Fibroblast of peridontal ligament (primary cell): ENCODE measurements at regions not wholly inside any gene's neighbourhood (a gene's known extent, or its start where the extent isn't known, plus 50 kb on each side); places are given as distances from the start of the nearest gene placed in this dataset.

Experiments
- DNase-seq: peaks from one replicate; pipeline ENCODE4 v3.0.0-alpha.2; 2010; ENCODE audit errors: extremely low read depth

DNA sequence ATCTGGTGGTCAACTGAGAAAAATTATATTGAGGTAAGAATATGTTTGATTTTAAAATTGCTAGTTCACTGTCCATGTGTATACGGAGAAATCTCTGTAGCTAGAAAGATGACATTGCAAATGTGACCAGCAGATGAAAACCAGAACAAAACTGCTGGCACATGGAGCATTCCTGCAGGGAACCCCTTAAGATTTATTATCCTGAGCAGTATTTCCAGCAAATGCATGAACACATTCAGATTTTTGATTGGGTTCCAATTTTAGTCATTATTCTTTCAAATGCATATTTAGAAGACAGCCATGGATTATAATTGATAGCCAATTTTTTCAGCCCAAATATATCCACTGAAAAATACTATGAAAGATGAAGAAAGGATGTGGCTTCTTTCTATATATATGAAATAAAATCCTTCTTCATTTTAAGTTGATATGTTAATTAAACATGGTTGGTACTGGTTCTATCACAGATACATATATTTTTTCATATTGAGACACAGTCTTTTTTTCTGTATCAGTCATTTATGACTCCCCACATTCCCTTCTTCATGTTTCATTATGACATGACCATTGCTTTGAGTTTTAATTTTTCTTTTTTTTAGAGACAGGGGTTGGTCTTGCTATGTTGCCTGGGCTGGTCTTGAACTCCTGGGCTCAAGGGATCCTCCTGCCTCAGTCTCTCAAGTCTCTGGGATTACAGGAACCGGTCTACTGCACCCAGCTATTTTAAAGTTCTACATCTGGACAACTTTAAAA, 376.5 kb downstream of the KLF12 start:
- no peak for DNase-seq

DNA sequence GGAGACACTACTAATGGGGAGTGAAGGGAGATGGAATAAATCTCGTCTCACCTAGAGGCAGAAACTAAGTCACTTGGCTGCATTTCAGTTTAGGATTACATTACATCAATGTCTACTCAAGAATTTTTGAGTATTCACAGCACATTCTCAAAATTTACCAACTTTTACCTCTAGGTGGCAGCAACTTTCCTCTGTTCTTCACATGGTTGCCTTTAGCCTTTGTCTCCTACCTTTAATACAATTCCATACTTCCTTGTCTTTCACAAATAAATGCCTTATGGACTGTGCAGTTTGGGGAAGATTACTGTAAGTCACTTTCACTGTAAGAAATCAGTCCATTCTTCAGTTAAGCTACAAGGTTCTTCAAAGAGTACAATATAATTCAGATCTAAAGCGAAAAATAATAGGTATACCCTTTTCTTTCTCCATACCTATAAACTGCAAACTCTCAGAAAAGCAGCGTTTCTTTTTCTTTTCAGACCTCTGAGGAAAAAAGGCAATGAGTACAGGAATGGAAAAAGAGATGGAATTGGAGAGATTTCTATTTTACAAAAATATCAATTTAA, 379.4 kb downstream of the KLF12 start:
- DNase-seq: peak; percentile 86

- no peak for DNase-seq
These were observed 380.0 kb downstream of the KLF12 start for GRCh38 chr13:73754241-73754640.

- DNase-seq: no peak
These were observed 382.9 kb downstream of the KLF12 start for GRCh38 chr13:73751290-73751689.

DNA sequence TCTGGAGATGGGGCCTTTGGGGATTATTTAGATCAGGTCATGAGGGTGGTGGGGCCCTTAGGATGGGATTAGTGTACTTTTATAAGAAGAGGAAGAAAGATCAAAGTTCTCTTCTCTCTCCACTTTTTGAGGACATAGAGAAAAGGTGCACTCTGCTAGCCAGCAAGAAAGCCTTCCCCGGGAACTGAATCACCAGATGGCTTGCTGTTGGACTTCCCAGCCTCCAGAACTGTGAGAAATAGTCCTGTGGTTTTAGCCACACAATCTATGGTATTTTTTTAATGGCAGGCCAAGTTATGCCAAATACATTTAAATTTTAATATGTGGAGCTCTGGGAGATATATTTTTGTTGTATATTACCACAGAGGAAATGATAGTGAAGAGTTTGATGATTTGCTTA, 385.8 kb downstream of the KLF12 start:
- DNase-seq: no peak

DNA sequence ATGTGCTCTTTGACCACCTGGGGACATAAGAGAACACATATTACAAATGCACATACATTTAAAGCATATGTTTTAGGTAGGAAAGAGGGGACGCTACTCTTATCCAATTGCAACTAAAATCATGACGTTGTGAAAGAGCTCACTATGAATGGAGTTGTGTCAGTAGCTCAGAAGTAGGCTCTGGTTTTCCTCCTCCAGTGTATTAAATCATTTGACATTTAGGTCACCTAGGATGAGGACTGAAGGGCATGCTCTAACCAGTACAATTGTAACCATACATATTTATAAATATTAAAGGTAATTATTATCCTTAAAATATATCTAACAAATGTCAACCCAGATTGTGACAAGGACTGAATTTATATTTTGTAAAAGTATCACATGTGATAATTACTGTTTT, 389.0 kb downstream of the KLF12 start:
- DNase-seq: no peak

DNA sequence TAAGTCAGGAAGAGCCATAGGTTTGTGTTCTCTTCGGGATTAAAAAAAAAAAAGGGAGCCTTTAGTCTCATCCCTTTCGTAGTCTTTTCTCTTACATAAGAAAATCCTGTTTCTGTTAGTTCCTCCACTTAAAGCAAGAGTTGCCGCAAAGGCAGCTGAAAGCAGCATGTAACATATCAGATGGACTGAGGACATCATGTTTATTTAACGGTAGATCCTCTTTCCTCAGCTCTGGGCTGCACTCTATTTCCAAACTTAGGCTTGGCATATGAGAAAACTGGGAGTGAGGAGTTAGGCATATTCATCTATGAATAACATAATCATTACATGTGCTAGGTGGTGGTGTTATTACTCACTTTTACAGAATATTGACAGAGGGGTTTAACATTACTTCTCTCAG, 391.2 kb downstream of the KLF12 start:
- no peak for DNase-seq

GRCh38 chr13:73741742-73742141, 392.5 kb downstream of the KLF12 start:
- no peak for DNase-seq

GRCh38 chr13:73741111-73741510, 393.1 kb downstream of the KLF12 start:
- peak; percentile 33 for DNase-seq

DNA sequence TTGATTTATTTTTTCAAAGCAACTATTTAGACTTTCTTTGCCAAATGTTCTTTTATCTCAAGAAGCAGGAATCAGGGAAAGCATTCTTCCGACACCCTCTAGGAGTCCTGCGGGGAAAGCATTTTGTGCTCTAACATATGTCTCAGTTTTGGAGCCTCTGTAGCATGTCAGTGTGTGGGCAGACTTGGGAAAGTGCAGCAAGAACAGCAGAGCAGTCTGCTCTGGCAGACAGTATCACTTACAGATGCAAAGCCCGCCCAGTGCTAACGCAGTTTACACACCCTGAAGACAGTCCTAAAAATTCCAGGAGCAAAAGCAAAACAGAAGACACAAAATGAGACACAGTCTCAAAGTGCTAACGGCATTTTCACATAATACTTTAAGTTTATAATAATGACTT, 393.5 kb downstream of the KLF12 start:
- peak; percentile 59 for DNase-seq

- no peak for DNase-seq
These were observed 394.8 kb downstream of the KLF12 start for GRCh38 chr13:73739394-73739793.

- DNase-seq: peak; percentile 29
These were observed 395.6 kb downstream of the KLF12 start for GRCh38 chr13:73738626-73739025.

DNA sequence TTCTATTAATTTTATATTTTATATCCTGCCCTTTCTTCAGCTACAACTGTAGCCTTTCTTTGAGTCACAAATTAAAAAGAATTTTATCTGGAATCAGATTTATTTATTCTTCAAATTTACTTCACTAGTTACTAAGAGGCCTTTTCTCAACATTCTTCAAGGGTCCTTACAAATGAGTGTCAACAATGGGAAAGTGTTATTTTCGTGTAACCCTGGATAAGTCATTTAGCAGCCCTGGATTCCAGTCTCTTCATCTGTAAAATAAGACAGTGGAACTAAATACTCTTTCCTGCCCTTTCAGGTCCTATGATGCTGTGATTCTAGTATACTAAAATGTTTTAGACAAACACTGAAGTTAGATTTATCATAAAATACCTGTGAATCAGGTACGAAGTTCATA, 397.0 kb downstream of the KLF12 start:
- DNase-seq: no peak

GRCh38 chr13:73733706-73734105, 400.5 kb downstream of the KLF12 start:
- DNase-seq: no peak

GRCh38 chr13:73732350-73732749, 401.9 kb downstream of the KLF12 start:
- no peak for DNase-seq

- no peak for DNase-seq
These were observed 402.6 kb downstream of the KLF12 start for GRCh38 chr13:73731564-73731963.

- no peak for DNase-seq
These were observed 404.2 kb downstream of the KLF12 start for GRCh38 chr13:73730014-73730413.

- no peak for DNase-seq
These were observed 405.2 kb downstream of the KLF12 start for GRCh38 chr13:73729046-73729445.

DNA sequence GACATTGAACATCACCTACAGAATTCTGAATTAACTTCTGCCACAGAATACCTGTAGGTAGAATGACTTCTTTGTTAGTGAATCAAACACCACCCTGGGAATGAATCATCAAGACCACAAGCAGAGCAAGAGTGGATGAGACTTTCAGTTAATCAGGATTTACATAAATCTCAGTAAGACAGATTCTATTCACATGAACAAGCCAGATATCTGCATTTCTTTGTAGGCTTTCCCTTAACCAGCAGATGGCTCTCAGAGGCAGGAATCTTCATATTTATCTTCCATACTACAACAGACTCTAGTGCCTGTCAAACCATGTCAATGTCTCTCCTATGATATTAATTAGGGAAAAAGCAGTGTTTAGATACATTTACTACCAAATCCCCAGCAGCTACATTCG, 412.1 kb downstream of the KLF12 start:
- peak; percentile 64 for DNase-seq

DNA sequence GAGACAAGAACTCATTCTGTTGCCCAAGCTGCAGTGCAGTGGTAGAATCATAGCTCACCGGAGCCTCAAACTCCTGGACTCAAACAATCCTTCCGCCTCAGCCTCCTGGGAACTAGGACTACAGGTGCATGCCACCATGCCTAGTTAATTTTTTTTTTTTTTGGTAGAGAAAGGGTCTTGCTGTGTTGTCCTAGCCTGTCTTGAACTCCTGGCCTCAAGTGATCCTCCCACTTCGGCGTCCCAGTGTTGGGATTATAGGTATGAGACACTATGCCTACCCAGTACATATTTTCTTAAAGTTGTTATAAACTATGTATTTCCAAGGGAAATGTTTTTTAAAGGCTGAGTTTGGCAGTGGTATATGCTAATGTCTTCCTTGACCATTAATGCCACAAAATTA, 412.6 kb downstream of the KLF12 start:
- DNase-seq: no peak

DNA sequence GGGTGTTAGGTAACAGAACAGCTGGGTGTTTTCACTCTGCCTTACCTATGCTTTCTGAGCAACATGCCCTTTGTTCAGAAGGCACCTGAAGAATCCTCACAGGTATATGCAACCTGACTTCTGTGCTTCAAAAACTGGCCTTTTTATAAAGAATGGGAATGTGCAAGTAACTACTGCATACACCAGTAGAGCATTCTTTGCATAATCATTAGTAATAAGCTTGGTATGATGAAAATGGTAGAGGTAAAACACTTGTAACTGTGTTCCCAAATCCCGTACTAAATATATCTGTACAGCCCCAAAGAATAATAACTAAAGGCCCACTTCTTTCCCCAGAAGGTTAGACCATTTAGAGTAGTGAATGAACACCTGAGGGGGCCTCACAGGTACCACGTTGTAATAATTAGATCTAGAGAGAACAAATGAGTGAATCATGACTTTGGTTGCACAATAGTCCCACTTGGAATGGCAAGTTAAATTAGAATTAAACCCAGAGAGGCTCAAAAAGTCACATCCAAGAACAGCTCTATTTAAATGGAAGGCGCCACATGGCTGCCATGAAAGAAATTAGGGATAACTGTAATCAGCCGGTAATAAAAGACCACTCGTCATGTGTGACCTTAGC, 413.9 kb downstream of the KLF12 start:
- no peak for DNase-seq

DNA sequence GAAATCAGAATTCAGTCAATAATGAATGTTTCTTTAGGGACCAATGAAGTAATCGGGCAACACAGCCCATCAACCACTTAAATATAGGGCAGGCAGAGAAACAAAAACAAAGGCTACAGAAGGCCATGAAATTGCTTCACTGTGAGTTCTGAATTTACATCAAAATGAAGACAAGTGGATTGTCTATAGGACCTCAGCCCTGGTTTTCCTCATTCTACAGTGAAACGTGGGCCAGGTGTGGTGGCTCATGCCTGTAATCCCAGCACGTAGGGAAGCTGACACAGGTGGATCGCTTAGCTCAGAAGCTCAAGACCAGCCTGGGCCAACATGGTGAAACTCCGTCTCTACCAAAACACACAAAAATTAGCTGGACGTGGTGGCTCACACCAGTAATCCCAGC, 416.0 kb downstream of the KLF12 start:
- no peak for DNase-seq

DNA sequence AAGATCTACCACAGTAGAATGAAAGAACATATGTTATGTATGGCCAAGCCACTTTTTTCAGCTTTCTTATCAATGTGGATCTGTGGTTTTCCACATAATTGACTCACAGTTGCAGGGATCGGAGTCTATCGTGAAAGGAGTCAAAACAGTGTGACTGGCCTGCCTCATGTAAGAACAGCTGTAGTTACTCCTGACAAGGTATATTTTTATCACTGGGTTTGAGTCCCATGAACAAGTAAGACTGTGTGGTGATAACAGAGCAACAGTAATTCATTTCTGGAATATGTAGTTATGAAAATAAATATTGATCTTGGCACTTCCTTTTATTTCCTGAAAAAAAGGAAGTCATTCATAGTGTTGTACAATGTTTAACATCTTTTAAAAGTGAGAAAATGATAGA, 416.6 kb downstream of the KLF12 start:
- DNase-seq: no peak
